ENCODE measurements at regions not wholly inside any gene's neighbourhood (a gene's known extent, or its start where the extent isn't known, plus 50 kb on each side); places are given as distances from the start of the nearest gene placed in this dataset.
"Not testable (repeated sequence)": the region's sequence is repeated elsewhere in the genome, so short reads cannot be mapped to it uniquely, and the experiment has no call there.

DNA sequence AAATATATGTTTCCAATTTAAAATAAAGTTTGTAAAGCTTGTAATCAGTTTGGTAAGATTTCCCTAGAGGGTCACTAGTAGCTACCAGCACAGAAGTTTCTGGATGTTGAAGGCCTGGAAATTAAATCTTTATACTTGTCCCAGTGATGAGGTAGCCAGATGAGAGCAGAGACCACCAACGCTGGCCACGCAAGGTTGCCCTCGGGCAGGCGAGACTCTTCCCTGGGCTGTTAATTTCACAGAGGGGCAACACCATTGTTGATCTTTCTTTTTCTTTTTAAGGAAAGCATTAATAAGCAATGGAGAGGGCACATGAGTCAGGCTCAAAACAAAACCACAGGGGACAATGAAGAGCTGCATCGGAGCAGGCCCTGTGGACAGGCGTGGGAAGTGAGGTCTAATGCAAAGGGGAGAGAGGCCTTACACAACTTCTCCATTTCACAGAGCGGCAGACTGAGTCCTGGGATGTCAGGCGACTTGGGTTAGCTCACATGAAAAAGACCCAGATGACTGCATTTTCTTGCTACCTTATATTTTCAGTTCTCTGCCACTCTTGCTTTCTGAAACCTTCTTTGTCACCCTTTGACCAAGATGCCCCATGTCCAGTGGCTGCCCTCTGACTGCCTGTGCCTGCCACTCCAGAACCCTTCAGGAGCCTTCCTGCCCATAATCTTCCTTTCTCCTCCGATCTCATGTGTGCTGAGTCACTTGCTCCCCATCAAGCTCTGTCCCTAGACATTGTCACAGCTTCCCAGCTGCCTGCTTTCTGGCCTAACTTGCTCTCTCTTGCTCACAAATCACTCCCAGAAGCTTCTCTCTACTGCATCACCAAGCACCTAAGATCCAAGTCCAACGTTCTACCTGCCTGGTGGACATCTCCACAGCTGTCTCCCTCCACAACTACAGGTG lies 107.7 kb upstream of the CDYL start:
- H3K36me3 Mint-ChIP-seq = no peaks in the 10 kb centered on the region
- DNase-seq = no peak
- peaks cover 8% of the 10 kb centered on the region for H3K27me3 Mint-ChIP-seq
- no peak overlapping the region for H3K4me3 Mint-ChIP-seq
- H3K27ac Mint-ChIP-seq = no peak overlapping the region
- H3K4me1 Mint-ChIP-seq = peaks cover 3% of the 10 kb centered on the region
- H3K9me3 Mint-ChIP-seq = no peaks in the 10 kb centered on the region

- Mint-ChIP-seq H3K4me1 (no peaks in the 10 kb centered on the region), H3K4me3 (no peak overlapping the region), H3K27ac (no peak overlapping the region), H3K9me3 (no peaks in the 10 kb centered on the region), H3K36me3 (no peaks in the 10 kb centered on the region), H3K27me3 (peaks cover 5% of the 10 kb centered on the region)
- DNase-seq = no peak
These were observed 108.6 kb upstream of the CDYL start for GRCh38 chr6:4667591-4667990.

GRCh38 chr6:4666886-4667513 lies 109.2 kb upstream of the CDYL start:
- no peaks in the 10 kb centered on the region for H3K4me1 Mint-ChIP-seq
- no peak overlapping the region for H3K27ac Mint-ChIP-seq
- DNase-seq = no peak
- peaks cover 1% of the 10 kb centered on the region for H3K27me3 Mint-ChIP-seq
- H3K36me3 Mint-ChIP-seq = no peaks in the 10 kb centered on the region
- no peaks in the 10 kb centered on the region for H3K9me3 Mint-ChIP-seq
- H3K4me3 Mint-ChIP-seq = no peak overlapping the region

- Mint-ChIP-seq H3K9me3 (no peaks in the 10 kb centered on the region), H3K27ac (no peak overlapping the region), H3K27me3 (no peaks in the 10 kb centered on the region), H3K36me3 (no peaks in the 10 kb centered on the region), H3K4me3 (no peak overlapping the region), H3K4me1 (no peaks in the 10 kb centered on the region)
- DNase-seq = no peak
These were observed 110.5 kb upstream of the CDYL start for GRCh38 chr6:4665489-4666417.

DNA sequence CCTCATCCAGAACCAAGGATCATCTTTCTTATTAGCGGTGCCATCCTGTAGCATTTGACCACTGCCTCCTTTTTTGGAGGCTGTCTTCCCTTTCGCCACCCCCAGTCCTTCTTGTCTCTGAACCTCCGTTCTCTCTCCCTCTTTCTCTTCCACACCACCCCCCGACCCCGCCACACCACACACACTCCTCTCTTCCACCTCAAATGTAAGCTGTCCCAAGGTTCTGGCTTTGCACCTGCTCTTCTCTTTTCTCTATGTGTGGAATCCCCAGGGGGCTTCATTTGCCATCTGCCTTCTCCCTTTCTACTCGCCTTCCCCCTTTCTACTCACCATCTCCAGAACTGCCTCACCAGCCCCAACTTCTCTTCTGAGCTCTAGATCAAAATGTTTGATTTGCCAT lies 111.3 kb upstream of the CDYL start:
- Mint-ChIP-seq H3K36me3 (no peaks in the 10 kb centered on the region), H3K4me1 (no peaks in the 10 kb centered on the region), H3K4me3 (no peak overlapping the region), H3K27ac (no peak overlapping the region), H3K27me3 (no peaks in the 10 kb centered on the region), H3K9me3 (no peaks in the 10 kb centered on the region)
- DNase-seq = no peak

- Mint-ChIP-seq H3K27ac (no peak overlapping the region), H3K27me3 (no peaks in the 10 kb centered on the region), H3K9me3 (no peaks in the 10 kb centered on the region), H3K4me1 (no peaks in the 10 kb centered on the region), H3K4me3 (no peak overlapping the region), H3K36me3 (no peaks in the 10 kb centered on the region)
- no peak for DNase-seq
These were observed 112.0 kb upstream of the CDYL start for GRCh38 chr6:4664117-4664626.

DNA sequence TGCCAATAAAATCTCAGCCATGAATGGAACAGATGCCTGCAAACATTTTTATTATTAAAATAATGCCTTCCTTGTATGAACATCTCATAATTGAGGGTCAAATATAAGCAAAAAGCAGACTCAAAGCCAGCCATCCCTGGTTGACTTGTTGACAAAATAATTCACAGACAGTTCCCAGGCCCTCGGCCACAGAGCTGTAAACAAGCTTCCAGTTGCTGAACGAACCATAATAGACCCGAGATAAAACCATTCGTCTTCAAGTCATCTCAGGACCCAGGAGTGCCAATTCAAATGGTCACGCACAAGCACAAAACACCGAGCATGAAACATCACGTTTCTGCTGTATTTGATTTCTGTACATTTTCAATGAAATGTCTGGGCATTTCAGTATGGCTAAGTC lies 113.3 kb upstream of the CDYL start:
- Mint-ChIP-seq H3K4me3 (no peak overlapping the region), H3K4me1 (no peaks in the 10 kb centered on the region)
- DNase-seq = no peak

GRCh38 chr6:4661391-4661790 lies 114.8 kb upstream of the CDYL start:
- Mint-ChIP-seq H3K27me3 (no peaks in the 10 kb centered on the region), H3K9me3 (no peaks in the 10 kb centered on the region), H3K27ac (no peak overlapping the region), H3K4me1 (no peaks in the 10 kb centered on the region), H3K4me3 (no peak overlapping the region), H3K36me3 (no peaks in the 10 kb centered on the region)
- no peak for DNase-seq

More for the DNA sequence above, 113.3 kb upstream of the CDYL start:
- Mint-ChIP-seq H3K27me3 (no peaks in the 10 kb centered on the region), H3K36me3 (no peaks in the 10 kb centered on the region), H3K9me3 (no peaks in the 10 kb centered on the region), H3K27ac (no peak overlapping the region)

DNA sequence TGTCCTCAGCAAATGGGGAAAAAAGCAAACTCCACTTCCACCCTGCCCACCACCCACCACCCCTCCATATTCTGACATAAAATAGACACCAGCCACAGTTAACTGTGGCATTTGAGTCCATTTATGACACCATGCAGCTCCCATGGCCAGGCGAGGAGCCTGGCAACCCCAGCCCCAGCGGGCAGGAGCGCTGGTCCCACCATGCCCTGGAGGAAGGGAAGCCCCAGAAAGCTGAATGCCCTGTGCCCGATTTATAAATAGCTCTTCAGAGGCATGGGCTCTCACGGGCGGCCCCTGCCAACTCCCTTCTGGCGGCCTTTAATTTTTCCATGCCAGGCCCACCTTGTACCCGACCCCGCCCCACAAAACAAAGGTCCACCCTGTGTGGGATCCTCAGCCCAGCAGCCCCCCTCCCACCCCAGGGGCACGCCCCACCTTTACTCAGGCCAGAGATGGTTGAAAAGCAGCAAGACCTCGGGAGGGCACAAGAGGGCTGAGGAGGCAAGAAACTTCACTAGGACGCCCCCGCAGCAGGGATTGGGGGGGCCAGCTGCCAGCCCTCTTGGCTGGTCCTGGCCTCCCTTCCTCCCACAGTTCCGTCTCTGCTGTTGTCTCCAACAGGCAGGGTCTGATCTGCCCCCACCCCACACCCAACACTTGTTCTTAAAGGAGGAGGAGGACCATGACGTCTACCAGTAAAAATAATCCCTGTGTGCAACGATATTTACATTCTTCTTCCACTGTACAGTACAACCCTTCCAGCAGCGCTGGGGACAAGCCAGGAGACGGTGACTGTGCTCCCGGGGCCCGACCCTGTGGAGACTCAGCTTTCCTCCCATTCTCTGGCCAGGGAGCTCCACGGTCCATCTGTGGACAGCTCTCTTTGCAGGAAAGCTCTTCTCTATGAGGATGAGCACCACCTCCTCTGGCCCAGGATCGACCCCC lies 115.6 kb upstream of the CDYL start:
- Mint-ChIP-seq H3K9me3 (no peaks in the 10 kb centered on the region), H3K4me1 (no peaks in the 10 kb centered on the region), H3K27me3 (peaks cover 2% of the 10 kb centered on the region), H3K27ac (no peak overlapping the region), H3K4me3 (no peak overlapping the region), H3K36me3 (no peaks in the 10 kb centered on the region)
- no peak for DNase-seq

DNA sequence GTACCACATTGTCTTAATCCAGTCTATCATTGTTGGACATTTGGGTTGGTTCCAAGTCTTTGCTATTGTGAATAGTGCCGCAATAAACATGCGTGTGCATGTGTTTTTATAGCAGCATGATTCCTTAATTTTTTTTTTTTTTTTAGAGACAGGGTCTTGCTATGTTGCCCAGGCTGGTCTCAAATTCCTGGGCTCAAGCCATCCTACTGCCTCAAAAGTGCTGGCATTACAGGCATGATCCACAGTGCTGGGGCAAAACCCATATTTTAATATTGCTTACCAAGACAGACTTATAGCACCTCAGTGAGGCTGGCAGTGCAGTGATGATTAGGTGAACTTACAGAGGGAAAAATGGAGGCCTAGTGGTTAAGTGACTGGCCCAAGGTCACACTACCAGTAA lies 116.5 kb upstream of the CDYL start:
- H3K4me3 Mint-ChIP-seq, DNase-seq, H3K4me1 Mint-ChIP-seq, H3K27ac Mint-ChIP-seq, H3K36me3 Mint-ChIP-seq, H3K9me3 Mint-ChIP-seq, H3K27me3 Mint-ChIP-seq: not testable (repeated sequence)

DNA sequence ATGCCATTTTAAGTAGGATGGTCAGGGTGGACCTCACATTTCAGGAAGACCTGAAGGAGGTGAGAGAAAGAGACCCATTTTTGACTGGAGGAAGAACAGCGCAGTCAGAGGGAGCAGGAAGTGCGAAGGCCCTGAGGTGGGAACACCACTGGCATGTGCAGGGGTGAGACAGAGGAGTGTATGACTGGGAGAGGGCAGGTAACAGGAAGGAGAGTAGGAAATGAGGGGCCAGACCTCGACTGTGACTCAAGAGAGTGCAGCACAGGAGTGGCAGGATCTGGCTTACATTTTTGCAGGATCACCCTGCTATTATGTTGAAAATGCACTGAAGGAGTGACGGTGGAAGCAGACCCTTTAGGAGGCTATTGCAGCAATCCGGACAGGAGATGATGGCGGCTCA lies 117.7 kb upstream of the CDYL start:
- no peak overlapping the region for H3K4me3 Mint-ChIP-seq
- no peaks in the 10 kb centered on the region for H3K36me3 Mint-ChIP-seq
- no peak overlapping the region for H3K27ac Mint-ChIP-seq
- peaks cover 7% of the 10 kb centered on the region for H3K27me3 Mint-ChIP-seq
- no peak for DNase-seq
- H3K9me3 Mint-ChIP-seq = no peaks in the 10 kb centered on the region
- H3K4me1 Mint-ChIP-seq = no peaks in the 10 kb centered on the region

- peaks cover 7% of the 10 kb centered on the region for H3K27me3 Mint-ChIP-seq
- peaks cover 6% of the 10 kb centered on the region for H3K9me3 Mint-ChIP-seq
- H3K4me3 Mint-ChIP-seq = no peak overlapping the region
- H3K4me1 Mint-ChIP-seq = no peaks in the 10 kb centered on the region
- DNase-seq = no peak
- H3K27ac Mint-ChIP-seq = no peak overlapping the region
- H3K36me3 Mint-ChIP-seq = no peaks in the 10 kb centered on the region
These were observed 120.1 kb upstream of the CDYL start for GRCh38 chr6:4656106-4656505.

DNA sequence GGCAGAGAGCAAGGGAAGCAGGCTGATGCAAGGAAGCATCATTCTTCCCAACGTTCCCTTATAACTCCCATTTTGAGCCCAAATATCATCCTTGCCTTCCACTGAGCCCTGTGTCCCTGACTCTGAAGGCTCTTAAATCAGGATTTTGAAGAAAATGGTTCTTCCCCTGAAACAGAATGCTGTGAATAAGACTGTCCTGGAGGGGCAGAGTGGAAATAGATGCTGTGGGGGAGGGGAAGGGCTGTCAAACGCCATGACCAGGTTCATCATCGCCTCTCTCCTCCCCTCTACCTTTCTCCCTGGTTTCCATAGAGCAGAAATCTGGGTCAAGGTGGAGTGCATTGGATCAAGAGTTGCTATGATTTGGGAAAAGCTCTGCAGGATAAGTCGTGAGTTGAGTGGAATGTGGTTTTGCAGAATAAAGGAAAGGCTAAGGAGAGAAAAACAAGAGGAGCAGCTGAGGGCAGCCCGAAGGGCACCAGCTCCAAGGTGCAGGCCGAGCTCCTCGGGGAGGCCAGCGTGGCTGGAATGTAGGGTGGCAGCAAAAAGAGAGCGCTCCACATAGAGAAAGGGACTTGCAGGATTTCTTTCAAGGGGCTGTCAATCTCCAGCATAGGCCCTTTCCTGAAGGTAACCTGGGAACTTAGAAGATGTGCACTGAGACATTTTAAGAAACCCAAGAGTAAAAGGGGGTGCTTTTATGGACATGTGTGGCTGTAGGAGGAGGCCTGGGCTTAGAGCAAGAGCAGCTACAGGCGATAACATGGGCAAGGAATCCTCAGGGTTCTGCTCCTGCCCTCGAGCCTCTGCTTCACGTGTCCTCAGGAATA lies 120.8 kb upstream of the CDYL start:
- Mint-ChIP-seq H3K36me3 (no peaks in the 10 kb centered on the region), H3K4me1 (no peaks in the 10 kb centered on the region), H3K27ac (no peak overlapping the region), H3K9me3 (peaks cover 6% of the 10 kb centered on the region), H3K27me3 (peaks cover 7% of the 10 kb centered on the region), H3K4me3 (no peak overlapping the region)
- DNase-seq = no peak
